GM23248 (cell line): ENCODE measurements at regions not wholly inside any gene's neighbourhood (a gene's known extent, or its start where the extent isn't known, plus 50 kb on each side); places are given as distances from the start of the nearest gene placed in this dataset.

Experiments used
- DNase-seq: peaks from one replicate; pipeline ENCODE4 v3.0.0-alpha.2; 2015
- H2AFZ ChIP-seq: fragments of 200-600 bp; sonication (generic); 2 replicates; pipeline ENCODE4 v1.6.1; 2016; ENCODE audit warnings: antibody characterized with exemption
- H3F3A ChIP-seq: fragments of 200-600 bp; sonication (generic); 2 replicates; pipeline ENCODE4 v1.6.1; 2016; ENCODE audit warnings: mild to moderate bottlenecking, antibody characterized with exemption, mixed run types; ENCODE audit not compliant: insufficient read depth
- H3K27ac ChIP-seq: fragments of 200-600 bp; sonication (generic); 2 replicates; pipeline ENCODE4 v1.5.1; 2016; ENCODE audit warnings: mild to moderate bottlenecking
- H3K27me3 ChIP-seq: fragments of 200-600 bp; sonication (generic); replicated peaks from 2 replicates; pipeline ENCODE4 v1.6.1; 2016; ENCODE audit warnings: mild to moderate bottlenecking; ENCODE audit not compliant: insufficient read depth
- H3K36me3 ChIP-seq: fragments of 200-600 bp; sonication (generic); 2 replicates; pipeline ENCODE4 v1.6.1; 2016; ENCODE audit warnings: low read depth, mild to moderate bottlenecking
- H3K4me1 ChIP-seq: fragments of 200-600 bp; sonication (generic); 2 replicates; pipeline ENCODE4 v1.6.1; 2016; ENCODE audit warnings: mild to moderate bottlenecking; ENCODE audit not compliant: insufficient read depth
- H3K4me2 ChIP-seq: fragments of 200-600 bp; sonication (generic); one replicate; pipeline ENCODE4 v1.6.1; 2016; ENCODE audit warnings: mild to moderate bottlenecking; ENCODE audit not compliant: unreplicated experiment
- H3K4me3 ChIP-seq: fragments of 200-600 bp; sonication (generic); 2 replicates; pipeline ENCODE4 v1.5.1; 2016; ENCODE audit warnings: mild to moderate bottlenecking
- H3K79me2 ChIP-seq: fragments of 200-600 bp; sonication (generic); 2 replicates; pipeline ENCODE4 v1.6.1; 2016; ENCODE audit warnings: mild to moderate bottlenecking; ENCODE audit not compliant: insufficient read depth
- H3K9ac ChIP-seq: fragments of 200-600 bp; sonication (generic); 2 replicates; pipeline ENCODE4 v1.6.1; 2016; ENCODE audit warnings: mild to moderate bottlenecking
- H3K9me2 ChIP-seq: fragments of 200-600 bp; sonication (generic); 2 replicates; pipeline ENCODE4 v1.6.1; 2016; ENCODE audit warnings: mixed run types, mild to moderate bottlenecking, moderate library complexity; ENCODE audit not compliant: insufficient read depth
- H3K9me3 ChIP-seq: fragments of 200-600 bp; sonication (generic); one replicate; pipeline ENCODE4 v1.6.1; 2017; ENCODE audit warnings: low read depth
- H4K20me1 ChIP-seq: fragments of 200-600 bp; sonication (generic); 2 replicates; pipeline ENCODE4 v1.6.0; 2016; ENCODE audit not compliant: insufficient read depth
- EZH2 ChIP-seq: fragments of 200-600 bp; sonication (generic); IDR thresholded peaks from 2 replicates; pipeline ENCODE4 v1.6.1; 2018; ENCODE audit warnings: antibody characterized with exemption, mild to moderate bottlenecking; ENCODE audit not compliant: insufficient read depth, poor library complexity, severe bottlenecking
- EZH2phosphoT487 ChIP-seq: fragments of 200-600 bp; sonication (generic); IDR thresholded peaks from 2 replicates; pipeline ENCODE4 v1.6.1; 2018; ENCODE audit warnings: antibody characterized with exemption, moderate library complexity, mild to moderate bottlenecking, low read depth; ENCODE audit not compliant: insufficient read depth
- WGBS, 2 experiments: methylation state at CpG; one replicate each; pipeline ENCODE4 v1.1.6; 2015 to 2017; ENCODE audit warnings: low lambda C conversion rate in 2 of 2, low coverage in 1 of 2; ENCODE audit errors: missing lambda C conversion rate in 2 of 2; 5-methylcytosine and 5-hydroxymethylcytosine counted together
- in situ Hi-C: fragments of 300-500 bp; cut with MboI; formaldehyde crosslinking; loops from 2 replicates; pipeline ENCODE4 v1.15.0; 2020

GRCh38 chr13:64223016-64223415 lies 2807.4 kb upstream of the PCDH20 start:
- Histone ChIP-seq H3K27ac (no peak overlapping the region), H3K79me2 (no peaks in the 10 kb centered on the region)
- WGBS, 2 experiments, result 32 to 41% methylated on average over 3 of the region's 3 CpGs

GRCh38 chr13:64206430-64207225 lies 2791.0 kb upstream of the PCDH20 start:
- H3K27ac ChIP-seq, result no peak overlapping the region
- no peak overlapping the region for H3K4me3 ChIP-seq
- no peaks in the 10 kb centered on the region for H3K4me1 ChIP-seq
- no peaks in the 10 kb centered on the region for H4K20me1 ChIP-seq
- TF ChIP-seq EZH2, result no peak
- TF ChIP-seq EZH2phosphoT487, result no peak
- H3K4me2 ChIP-seq, result no peak overlapping the region
- in situ Hi-C loops, result no loop called here
- H3K79me2 ChIP-seq, result no peaks in the 10 kb centered on the region
- H3K9me3 ChIP-seq, result no peaks in the 10 kb centered on the region
- H3K9me2 ChIP-seq, result no peaks in the 10 kb centered on the region
- H3K9ac ChIP-seq, result no peak overlapping the region
- no peak overlapping the region for H2AFZ ChIP-seq
- 33 to 38% methylated on average over 9 of the region's 9 CpGs for WGBS, 2 experiments
- no peak for DNase-seq
- H3K27me3 ChIP-seq, result no peaks in the 10 kb centered on the region
- H3K36me3 ChIP-seq, result no peaks in the 10 kb centered on the region
- no peaks in the 10 kb centered on the region for H3F3A ChIP-seq

More at GRCh38 chr13:64223016-64223415, 2807.4 kb upstream of the PCDH20 start:
- H3K9me2 ChIP-seq, result no peaks in the 10 kb centered on the region
- no peak overlapping the region for H2AFZ ChIP-seq
- no peaks in the 10 kb centered on the region for H3K27me3 ChIP-seq
- no peaks in the 10 kb centered on the region for H4K20me1 ChIP-seq
- H3K4me2 ChIP-seq, result no peak overlapping the region
- no peaks in the 10 kb centered on the region for H3K36me3 ChIP-seq
- no peaks in the 10 kb centered on the region for H3F3A ChIP-seq
- TF ChIP-seq EZH2phosphoT487 (no peak), EZH2 (no peak)
- in situ Hi-C loops, result no loop called here
- no peaks in the 10 kb centered on the region for H3K4me1 ChIP-seq
- no peak overlapping the region for H3K9ac ChIP-seq
- H3K9me3 ChIP-seq, result no peaks in the 10 kb centered on the region
- DNase-seq, result no peak
- H3K4me3 ChIP-seq, result no peak overlapping the region

GRCh38 chr13:64202517-64202916 lies 2786.9 kb upstream of the PCDH20 start:
- H3K9ac ChIP-seq, result no peak overlapping the region
- in situ Hi-C loops, result no loop called here
- 2 to 6% methylated on average over 1 of the region's 1 CpG for WGBS, 2 experiments
- no peak overlapping the region for H3K4me2 ChIP-seq
- H3K4me1 ChIP-seq, result no peaks in the 10 kb centered on the region
- no peak overlapping the region for H2AFZ ChIP-seq
- H4K20me1 ChIP-seq, result no peaks in the 10 kb centered on the region
- no peak overlapping the region for H3K27ac ChIP-seq
- no peaks in the 10 kb centered on the region for H3F3A ChIP-seq
- H3K27me3 ChIP-seq, result no peaks in the 10 kb centered on the region
- H3K9me3 ChIP-seq, result no peaks in the 10 kb centered on the region
- H3K79me2 ChIP-seq, result no peaks in the 10 kb centered on the region
- TF ChIP-seq EZH2 (no peak), EZH2phosphoT487 (no peak)
- DNase-seq, result no peak
- no peaks in the 10 kb centered on the region for H3K36me3 ChIP-seq
- H3K9me2 ChIP-seq, result no peaks in the 10 kb centered on the region
- no peak overlapping the region for H3K4me3 ChIP-seq

- Histone ChIP-seq H3K27ac (no peak overlapping the region), H3K9me3 (no peaks in the 10 kb centered on the region), H3K9ac (no peak overlapping the region), H3K4me3 (no peak overlapping the region), H3K4me1 (no peaks in the 10 kb centered on the region), H3K4me2 (no peak overlapping the region), H3F3A (no peaks in the 10 kb centered on the region), H4K20me1 (no peaks in the 10 kb centered on the region), H3K79me2 (no peaks in the 10 kb centered on the region), H3K9me2 (no peaks in the 10 kb centered on the region), H3K36me3 (no peaks in the 10 kb centered on the region), H2AFZ (no peak overlapping the region), H3K27me3 (no peaks in the 10 kb centered on the region)
- in situ Hi-C loops, result no loop called here
- DNase-seq, result no peak
- TF ChIP-seq EZH2, result no peak
- TF ChIP-seq EZH2phosphoT487, result no peak
These were observed 2781.6 kb upstream of the PCDH20 start for GRCh38 chr13:64197232-64197631.
